ENCODE measurements at regions not wholly inside any gene's neighbourhood (a gene's known extent, or its start where the extent isn't known, plus 50 kb on each side); places are given as distances from the start of the nearest gene placed in this dataset.

- TF ChIP-seq, protein P1, sequence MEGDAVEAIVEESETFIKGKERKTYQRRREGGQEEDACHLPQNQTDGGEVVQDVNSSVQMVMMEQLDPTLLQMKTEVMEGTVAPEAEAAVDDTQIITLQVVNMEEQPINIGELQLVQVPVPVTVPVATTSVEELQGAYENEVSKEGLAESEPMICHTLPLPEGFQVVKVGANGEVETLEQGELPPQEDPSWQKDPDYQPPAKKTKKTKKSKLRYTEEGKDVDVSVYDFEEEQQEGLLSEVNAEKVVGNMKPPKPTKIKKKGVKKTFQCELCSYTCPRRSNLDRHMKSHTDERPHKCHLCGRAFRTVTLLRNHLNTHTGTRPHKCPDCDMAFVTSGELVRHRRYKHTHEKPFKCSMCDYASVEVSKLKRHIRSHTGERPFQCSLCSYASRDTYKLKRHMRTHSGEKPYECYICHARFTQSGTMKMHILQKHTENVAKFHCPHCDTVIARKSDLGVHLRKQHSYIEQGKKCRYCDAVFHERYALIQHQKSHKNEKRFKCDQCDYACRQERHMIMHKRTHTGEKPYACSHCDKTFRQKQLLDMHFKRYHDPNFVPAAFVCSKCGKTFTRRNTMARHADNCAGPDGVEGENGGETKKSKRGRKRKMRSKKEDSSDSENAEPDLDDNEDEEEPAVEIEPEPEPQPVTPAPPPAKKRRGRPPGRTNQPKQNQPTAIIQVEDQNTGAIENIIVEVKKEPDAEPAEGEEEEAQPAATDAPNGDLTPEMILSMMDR (IDR thresholded peaks at IDR 0.05) = no peak
- TF ChIP-seq POLR2A (IDR thresholded peaks at IDR 0.05) = no peak
Observed at GRCh38 chr11:71381781-71382505, 66.2 kb downstream of the DHCR7 start.
